ENCODE measurements at regions not wholly inside any gene's neighbourhood (a gene's known extent, or its start where the extent isn't known, plus 50 kb on each side); places are given as distances from the start of the nearest gene placed in this dataset.

GRCh38 chr5:19388391-19388790, 599.6 kb downstream of the CDH18 start (continued):
- TF ChIP-seq ZNF462 (CRISPR knock-in tag; IDR thresholded peaks at IDR 0.05) (no peak), ETS1 (IDR thresholded peaks at IDR 0.05) (no peak), EZH2 (IDR thresholded peaks at IDR 0.05; ENCODE audit: low read depth, unreplicated experiment) (no peak)

- Histone ChIP-seq H3K9me2 (ENCODE audit: insufficient read depth) (no peaks in the 10 kb centered on the region; the same call in 1 of the 2 replicates), H2AFZ (no peak overlapping the region), H3K36me3 (ENCODE audit: insufficient read depth) (no peaks in the 10 kb centered on the region), H3K27me3 (ENCODE audit: insufficient read depth) (no peaks in the 10 kb centered on the region), H3K4me1 (ENCODE audit: insufficient read depth) (peaks cover 4% of the 10 kb centered on the region; the same call in 1 of the 2 replicates), H3K79me2 (replicated peaks; ENCODE audit: insufficient read depth) (no peaks in the 10 kb centered on the region), H3K4me2 (no peak overlapping the region), H3K27ac (ENCODE audit: low read depth) (no peak overlapping the region), H3F3A (replicated peaks; ENCODE audit: low read depth) (no peaks in the 10 kb centered on the region), H3K4me3 (no peak overlapping the region), H4K20me1 (replicated peaks; ENCODE audit: insufficient read depth) (no peaks in the 10 kb centered on the region)
- H3K9me3 Mint-ChIP-seq: peaks cover 8% of the 10 kb centered on the region
- peaks cover 8% of the 10 kb centered on the region for H3K4me1 Mint-ChIP-seq
- no peak overlapping the region for H3K27ac Mint-ChIP-seq
- no peaks in the 10 kb centered on the region for H3K27me3 Mint-ChIP-seq (ENCODE audit: insufficient read depth, low read depth, poor library complexity)
- H3K4me3 Mint-ChIP-seq: no peak overlapping the region
- ATAC-seq (no peak), DNase-seq (ENCODE audit: low spot score) (no peak)
- H3K36me3 Mint-ChIP-seq (ENCODE audit: low read depth): peaks cover 17% of the 10 kb centered on the region; the same call in 2 of the 3 replicates
- TF ChIP-seq EZH2phosphoT487 (IDR thresholded peaks at IDR 0.05; ENCODE audit: unreplicated experiment) (no peak), ETS1 (IDR thresholded peaks at IDR 0.05) (no peak), CREB1 (CRISPR knock-in tag; IDR thresholded peaks at IDR 0.05; ENCODE audit: low read depth) (no peak), ZNF462 (CRISPR knock-in tag; IDR thresholded peaks at IDR 0.05) (no peak), EZH2 (IDR thresholded peaks at IDR 0.05; ENCODE audit: low read depth, unreplicated experiment) (no peak), ZNF331 (CRISPR knock-in tag; IDR thresholded peaks at IDR 0.05; ENCODE audit: low read depth) (no peak), ZNF114 (CRISPR knock-in tag; IDR thresholded peaks at IDR 0.05) (no peak)
Observed at GRCh38 chr5:19401032-19401431, 587.0 kb downstream of the CDH18 start.
